HepG2 (cell line): ENCODE measurements at regions not wholly inside any gene's neighbourhood (a gene's known extent, or its start where the extent isn't known, plus 50 kb on each side); places are given as distances from the start of the nearest gene placed in this dataset.

Experiments used
- ATAC-seq: fragments of 200-7000 bp; cut with Tn5 transposase; 3 replicates; pipeline ENCODE4 v1.9.1; 2020; ENCODE audit warnings: mild to moderate bottlenecking, moderate library complexity
- BruUV-seq: library from RNA; stranded (reverse); fragments of 400-500 nt; replicated peaks from 2 replicates; lab custom pipeline; 2021; lab: Mats Ljungman, UMichigan
- CTCF ChIA-PET: fragments of 300-600 bp; formaldehyde crosslinking; extraction: SDS; loops from one replicate; lab custom pipeline; 2021; ENCODE audit warnings: low total read pairs, inconsistent platforms, low intra/inter-chr PET ratio; lab: Yijun Ruan, JAX
- POLR2A ChIA-PET: fragments of 350-600 bp; sonication (Branson Sonifier 250); formaldehyde crosslinking; loops from one replicate; lab custom pipeline; 2020; ENCODE audit warnings: antibody characterized with exemption, inconsistent platforms; lab: Yijun Ruan, JAX
- DNase-seq: peaks from one replicate; pipeline ENCODE4 v3.0.0-alpha.2; 2015; ENCODE audit warnings: low spot score
- FAIRE-seq: peaks from 3 replicates; lab custom pipeline; 2011; peaks lifted over from hg19 to GRCh38; lab: Jason Lieb, UNC
- H2AFZ ChIP-seq: one replicate; pipeline ENCODE4 v1.6.1; 2011; ENCODE audit warnings: low read length, inconsistent platforms
- H3K27ac ChIP-seq: fragments of 300-600 bp; 3 replicates; pipeline ENCODE4 v1.8.0; 2011; ENCODE audit warnings: mixed run types, mild to moderate bottlenecking, mixed read lengths, low read length, inconsistent platforms; ENCODE audit not compliant: insufficient read depth; ENCODE audit errors: extremely low read length
- H3K27me3 ChIP-seq, 2 experiments: fragments of 200-600 bp in 1 of 2; 2 replicates in 1 of 2; 3 replicates in 1 of 2; pipeline versions ENCODE4 v1.6.0 to v1.8.0; 2011; ENCODE audit warnings: low read length in 2 of 2, mild to moderate bottlenecking in 2 of 2, moderate library complexity in 2 of 2, inconsistent platforms in 1 of 2; ENCODE audit not compliant: insufficient read depth in 2 of 2, control insufficient read depth in 1 of 2
- H3K36me3 ChIP-seq, 2 experiments: fragments of 200-600 bp in 1 of 2; replicated peaks in 1 of 2; 2 replicates in 1 of 2; 3 replicates in 1 of 2; pipeline versions ENCODE4 v1.5.1 to v1.8.0; 2011; ENCODE audit warnings: low read length in 2 of 2, inconsistent platforms in 1 of 2; ENCODE audit not compliant: insufficient read depth in 2 of 2, control insufficient read depth in 1 of 2
- H3K4me1 ChIP-seq: 2 replicates; pipeline ENCODE4 v1.5.1; 2012; ENCODE audit warnings: low read length, inconsistent platforms; ENCODE audit not compliant: insufficient read depth
- H3K4me2 ChIP-seq: 2 replicates; pipeline ENCODE4 v1.6.0; 2011; ENCODE audit warnings: low read depth, low read length, inconsistent platforms
- H3K4me3 ChIP-seq, 3 experiments: fragments of 200-600 bp in 1 of 3; sonication (generic), shearing (Covaris generic) in 1 of 3; replicated peaks in 1 of 3; 2 replicates each; pipeline ENCODE4 v1.5.1; 2011 to 2016; ENCODE audit warnings: low read length in 3 of 3, inconsistent platforms in 2 of 3, low read depth in 2 of 3, mild to moderate bottlenecking in 2 of 3, control low read depth in 1 of 3, mixed read lengths in 1 of 3; ENCODE audit not compliant: insufficient read depth in 1 of 3
- H3K79me2 ChIP-seq: one replicate; pipeline ENCODE4 v1.6.1; 2011; ENCODE audit warnings: low read length, inconsistent platforms; ENCODE audit not compliant: insufficient read depth
- H3K9ac ChIP-seq: 2 replicates; pipeline ENCODE4 v1.6.0; 2011; ENCODE audit warnings: mild to moderate bottlenecking, low read depth, low read length, inconsistent platforms; ENCODE audit not compliant: insufficient read depth
- H3K9me3 ChIP-seq: 2 replicates; pipeline ENCODE4 v1.5.1; 2012; ENCODE audit warnings: mild to moderate bottlenecking, low read length
- H4K20me1 ChIP-seq: 2 replicates; pipeline ENCODE4 v1.6.0; 2011; ENCODE audit warnings: inconsistent platforms, mild to moderate bottlenecking, low read length, moderate library complexity; ENCODE audit not compliant: insufficient read depth
- KDM2A ChIP-seq: sonication (generic); formaldehyde crosslinking; IDR thresholded peaks from 2 replicates; pipeline ENCODE4 v1.4.0; 2020; ENCODE audit warnings: low read depth, missing genetic modification reagents, borderline replicate concordance
- NR1H2 ChIP-seq: sonication (generic); formaldehyde crosslinking; IDR thresholded peaks from 2 replicates; pipeline ENCODE4 v1.8.1; 2022; ENCODE audit warnings: low read depth, missing genetic modification reagents, borderline replicate concordance
- NR2F6 ChIP-seq, 2 experiments: IDR thresholded peaks; 2 replicates each; pipeline ENCODE4 v1.6.1; 2016; ENCODE audit warnings: antibody characterized with exemption in 1 of 2, mild to moderate bottlenecking in 1 of 2
- REPIN1 ChIP-seq: sonication (generic); formaldehyde crosslinking; IDR thresholded peaks from 2 replicates; pipeline ENCODE4 v1.8.0; 2022; ENCODE audit warnings: missing genetic modification reagents, low read depth, mild to moderate bottlenecking, borderline replicate concordance
- XRCC5 ChIP-seq: fragments of 200-400 bp; formaldehyde crosslinking; optimal IDR thresholded peaks from 2 replicates; pipeline ENCODE3; 2017; ENCODE audit warnings: mild to moderate bottlenecking, low read length
- ZBTB20 ChIP-seq: sonication (generic); formaldehyde crosslinking; IDR thresholded peaks from 2 replicates; pipeline ENCODE4 v1.8.1; 2023; ENCODE audit warnings: missing genetic modification reagents, low read depth, mild to moderate bottlenecking, borderline replicate concordance
- ZNF224 ChIP-seq: sonication (generic); formaldehyde crosslinking; IDR thresholded peaks from 2 replicates; pipeline ENCODE4 v1.5.0; 2020; ENCODE audit warnings: mild to moderate bottlenecking, missing genetic modification reagents
- ZNF3 ChIP-seq: IDR thresholded peaks from 2 replicates; pipeline ENCODE4 v1.7.0; 2017; ENCODE audit warnings: inconsistent platforms
- WGBS: methylation state at CpG from one replicate; pipeline ENCODE4 v1.1.6; 2017; ENCODE audit warnings: low lambda C conversion rate; 5-methylcytosine and 5-hydroxymethylcytosine counted together
- in situ Hi-C: cut with HindIII; loops from 2 replicates; pipeline ENCODE4 v1.10.0; 2017; ENCODE audit warnings: low pct_unique_long_range_greater_than_20kb; ENCODE audit not compliant: extremely low pct_ligation_motif_present
- intact Hi-C: fragments of 100-400 bp; cut with micrococcal nuclease; formaldehyde crosslinking; loops from one replicate; pipeline ENCODE4 v1.10.0; 2022; ENCODE audit not compliant: unreplicated experiment
- TF ChIP-seq, protein P1 (sequence below): sonication (generic); formaldehyde crosslinking; IDR thresholded peaks from 2 replicates; pipeline ENCODE4 v1.4.0; 2020; ENCODE audit warnings: mild to moderate bottlenecking, missing genetic modification reagents, borderline replicate concordance
- TF ChIP-seq, protein P2 (sequence below): sonication (generic); formaldehyde crosslinking; IDR thresholded peaks from 2 replicates; pipeline ENCODE4 v1.4.0; 2020; ENCODE audit warnings: low read depth, missing genetic modification reagents
- TF ChIP-seq, protein P3 (sequence below): sonication (generic); formaldehyde crosslinking; IDR thresholded peaks from 2 replicates; pipeline ENCODE4 v1.5.0; 2020; ENCODE audit warnings: missing genetic modification reagents
- TF ChIP-seq, protein P4 (sequence below): sonication (generic); formaldehyde crosslinking; IDR thresholded peaks from 2 replicates; pipeline ENCODE4 v1.4.0; 2020; ENCODE audit warnings: missing genetic modification reagents

DNA sequence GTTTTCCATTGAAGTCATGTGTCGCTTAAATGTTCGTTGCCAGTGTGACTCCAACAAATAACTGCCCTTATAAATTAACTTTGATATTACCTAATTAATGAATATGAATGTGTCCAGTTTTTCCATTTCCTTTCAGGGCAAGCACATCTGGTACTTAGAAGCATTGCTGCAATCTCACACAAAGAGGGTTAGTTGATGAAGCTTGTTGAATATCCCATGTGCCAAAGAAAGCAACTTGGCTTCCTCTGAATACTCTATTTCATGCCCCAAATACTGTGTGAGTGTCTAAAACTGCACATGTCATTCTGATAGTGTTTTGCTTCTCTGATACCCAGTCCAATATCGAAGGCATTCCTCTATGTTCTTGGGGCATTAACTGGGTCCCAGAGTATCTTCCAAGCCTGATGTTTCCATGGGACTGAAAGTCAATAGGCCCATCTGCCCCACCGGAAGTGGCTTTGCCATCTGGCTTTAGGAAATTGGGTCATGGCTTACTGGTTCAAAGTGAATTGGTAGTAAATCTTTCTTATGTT, 75.8 kb upstream of the CNTN1 start:
- no peak overlapping the region for H2AFZ ChIP-seq
- TF ChIP-seq ZBTB20 (CRISPR knock-in tag) (no peak), REPIN1 (no peak)
- TF ChIP-seq, all 625 proteins: peak for 0
- ChIA-PET POLR2A (no interaction called here), CTCF (no interaction called here)
- no peak for FAIRE-seq
- DNase-seq: no peak
- Histone ChIP-seq H3K4me1 (no peaks in the 10 kb centered on the region), H3K4me2 (no peak overlapping the region), H3K9me3 (peaks cover 33% of the 10 kb centered on the region), H3K36me3 (no peaks in the 10 kb centered on the region), H3K4me3 (no peak overlapping the region), H3K9ac (no peak overlapping the region), H4K20me1 (no peaks in the 10 kb centered on the region), H3K79me2 (no peaks in the 10 kb centered on the region), H3K27me3 (no peaks in the 10 kb centered on the region), H3K27ac (no peak overlapping the region)
- intact Hi-C loops: no loop called here
- BruUV-seq: no TSS peak
- in situ Hi-C loops: no loop called here
- no peak for ATAC-seq
- whole genome bisulfite sequencing: under 1% methylated on average over 4 of the region's 4 CpGs

DNA sequence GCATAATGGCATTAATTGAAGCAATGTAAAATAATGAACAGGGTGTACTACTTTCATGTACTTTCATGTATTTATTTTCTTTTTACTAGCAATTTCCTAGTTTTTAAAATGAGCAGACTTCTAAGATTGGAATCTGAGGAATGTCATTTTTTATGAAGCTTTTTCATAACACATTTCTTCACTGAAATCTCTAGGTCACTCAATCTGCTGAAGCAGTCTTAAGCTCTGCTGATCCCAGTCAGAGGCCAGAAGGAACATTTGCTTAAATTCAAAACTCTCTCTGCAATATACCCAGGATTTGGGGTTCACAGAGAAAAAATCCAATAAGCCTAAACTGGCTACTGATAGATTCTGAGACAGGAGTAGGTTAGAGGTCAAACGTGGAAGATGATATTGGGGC, 73.6 kb upstream of the CNTN1 start:
- 0% methylated on average over 1 of the region's 1 CpG for WGBS
- no peaks in the 10 kb centered on the region for H4K20me1 ChIP-seq
- TF ChIP-seq NR1H2: no peak
- TF ChIP-seq ZNF3 (CRISPR knock-in tag): no peak
- TF ChIP-seq, protein P1, sequence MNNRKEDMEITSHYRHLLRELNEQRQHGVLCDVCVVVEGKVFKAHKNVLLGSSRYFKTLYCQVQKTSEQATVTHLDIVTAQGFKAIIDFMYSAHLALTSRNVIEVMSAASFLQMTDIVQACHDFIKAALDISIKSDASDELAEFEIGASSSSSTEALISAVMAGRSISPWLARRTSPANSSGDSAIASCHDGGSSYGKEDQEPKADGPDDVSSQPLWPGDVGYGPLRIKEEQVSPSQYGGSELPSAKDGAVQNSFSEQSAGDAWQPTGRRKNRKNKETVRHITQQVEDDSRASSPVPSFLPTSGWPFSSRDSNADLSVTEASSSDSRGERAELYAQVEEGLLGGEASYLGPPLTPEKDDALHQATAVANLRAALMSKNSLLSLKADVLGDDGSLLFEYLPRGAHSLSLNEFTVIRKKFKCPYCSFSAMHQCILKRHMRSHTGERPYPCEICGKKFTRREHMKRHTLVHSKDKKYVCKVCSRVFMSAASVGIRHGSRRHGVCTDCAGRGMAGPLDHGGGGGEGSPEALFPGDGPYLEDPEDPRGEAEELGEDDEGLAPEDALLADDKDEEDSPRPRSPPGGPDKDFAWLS (CRISPR knock-in tag): no peak
- TF ChIP-seq, protein P2, sequence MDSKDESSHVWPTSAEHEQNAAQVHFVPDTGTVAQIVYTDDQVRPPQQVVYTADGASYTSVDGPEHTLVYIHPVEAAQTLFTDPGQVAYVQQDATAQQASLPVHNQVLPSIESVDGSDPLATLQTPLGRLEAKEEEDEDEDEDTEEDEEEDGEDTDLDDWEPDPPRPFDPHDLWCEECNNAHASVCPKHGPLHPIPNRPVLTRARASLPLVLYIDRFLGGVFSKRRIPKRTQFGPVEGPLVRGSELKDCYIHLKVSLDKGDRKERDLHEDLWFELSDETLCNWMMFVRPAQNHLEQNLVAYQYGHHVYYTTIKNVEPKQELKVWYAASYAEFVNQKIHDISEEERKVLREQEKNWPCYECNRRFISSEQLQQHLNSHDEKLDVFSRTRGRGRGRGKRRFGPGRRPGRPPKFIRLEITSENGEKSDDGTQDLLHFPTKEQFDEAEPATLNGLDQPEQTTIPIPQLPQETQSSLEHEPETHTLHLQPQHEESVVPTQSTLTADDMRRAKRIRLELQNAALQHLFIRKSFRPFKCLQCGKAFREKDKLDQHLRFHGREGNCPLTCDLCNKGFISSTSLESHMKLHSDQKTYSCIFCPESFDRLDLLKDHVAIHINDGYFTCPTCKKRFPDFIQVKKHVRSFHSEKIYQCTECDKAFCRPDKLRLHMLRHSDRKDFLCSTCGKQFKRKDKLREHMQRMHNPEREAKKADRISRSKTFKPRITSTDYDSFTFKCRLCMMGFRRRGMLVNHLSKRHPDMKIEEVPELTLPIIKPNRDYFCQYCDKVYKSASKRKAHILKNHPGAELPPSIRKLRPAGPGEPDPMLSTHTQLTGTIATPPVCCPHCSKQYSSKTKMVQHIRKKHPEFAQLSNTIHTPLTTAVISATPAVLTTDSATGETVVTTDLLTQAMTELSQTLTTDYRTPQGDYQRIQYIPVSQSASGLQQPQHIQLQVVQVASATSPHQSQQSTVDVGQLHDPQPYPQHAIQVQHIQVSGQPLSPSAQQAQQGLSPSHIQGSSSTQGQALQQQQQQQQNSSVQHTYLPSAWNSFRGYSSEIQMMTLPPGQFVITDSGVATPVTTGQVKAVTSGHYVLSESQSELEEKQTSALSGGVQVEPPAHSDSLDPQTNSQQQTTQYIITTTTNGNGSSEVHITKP (CRISPR knock-in tag): no peak
- TF ChIP-seq, protein P3, sequence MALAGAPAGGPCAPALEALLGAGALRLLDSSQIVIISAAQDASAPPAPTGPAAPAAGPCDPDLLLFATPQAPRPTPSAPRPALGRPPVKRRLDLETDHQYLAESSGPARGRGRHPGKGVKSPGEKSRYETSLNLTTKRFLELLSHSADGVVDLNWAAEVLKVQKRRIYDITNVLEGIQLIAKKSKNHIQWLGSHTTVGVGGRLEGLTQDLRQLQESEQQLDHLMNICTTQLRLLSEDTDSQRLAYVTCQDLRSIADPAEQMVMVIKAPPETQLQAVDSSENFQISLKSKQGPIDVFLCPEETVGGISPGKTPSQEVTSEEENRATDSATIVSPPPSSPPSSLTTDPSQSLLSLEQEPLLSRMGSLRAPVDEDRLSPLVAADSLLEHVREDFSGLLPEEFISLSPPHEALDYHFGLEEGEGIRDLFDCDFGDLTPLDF (CRISPR knock-in tag): no peak
- no peak for TF ChIP-seq ZNF224 (CRISPR knock-in tag)
- no peak for TF ChIP-seq XRCC5
- TF ChIP-seq, protein P4, sequence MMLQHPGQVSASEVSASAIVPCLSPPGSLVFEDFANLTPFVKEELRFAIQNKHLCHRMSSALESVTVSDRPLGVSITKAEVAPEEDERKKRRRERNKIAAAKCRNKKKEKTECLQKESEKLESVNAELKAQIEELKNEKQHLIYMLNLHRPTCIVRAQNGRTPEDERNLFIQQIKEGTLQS (CRISPR knock-in tag): no peak
- no peak for TF ChIP-seq KDM2A (CRISPR knock-in tag)
- no peak for TF ChIP-seq NR2F6 (IDR thresholded peaks at IDR 0.05)
- TF ChIP-seq NR2F6 (CRISPR knock-in tag; IDR thresholded peaks at IDR 0.05): no peak

More for the DNA sequence above, 73.6 kb upstream of the CNTN1 start:
- no peak for ATAC-seq
- Histone ChIP-seq H3K36me3 (no peaks in the 10 kb centered on the region), H3K4me2 (no peak overlapping the region), H3K27ac (no peak overlapping the region), H3K27me3 (no peaks in the 10 kb centered on the region), H3K9me3 (peaks cover 12% of the 10 kb centered on the region), H3K4me1 (no peaks in the 10 kb centered on the region), H3K4me3 (no peak overlapping the region), H3K79me2 (no peaks in the 10 kb centered on the region), H2AFZ (no peak overlapping the region), H3K9ac (no peak overlapping the region)
- no TSS peak for BruUV-seq
- in situ Hi-C loops: no loop called here
- CTCF ChIA-PET: no interaction called here
- no peak for DNase-seq
- intact Hi-C loops: no loop called here
- POLR2A ChIA-PET: no interaction called here
- FAIRE-seq: no peak
